Neutrophil (primary cell): ENCODE measurements at regions not wholly inside any gene's neighbourhood (a gene's known extent, or its start where the extent isn't known, plus 50 kb on each side); places are given as distances from the start of the nearest gene placed in this dataset.

Experiments
- H3K27ac ChIP-seq: fragments of 200-600 bp; sonication (generic); 2 replicates; pipeline ENCODE4 v1.5.1; 2016; ENCODE audit warnings: mild to moderate bottlenecking, moderate library complexity
- H3K27me3 ChIP-seq: fragments of 200-600 bp; sonication (generic); 2 replicates; pipeline ENCODE4 v1.6.0; 2016; ENCODE audit warnings: mild to moderate bottlenecking
- H3K36me3 ChIP-seq: fragments of 200-600 bp; sonication (generic); 2 replicates; pipeline ENCODE4 v1.5.1; 2017
- H3K4me1 ChIP-seq, 2 experiments: fragments of 200-600 bp in 1 of 2; sonication (generic) in 1 of 2; 1 replicate in 1 of 2; 2 replicates in 1 of 2; pipeline versions ENCODE4 v1.5.1 to v1.6.1; 2013 to 2016; ENCODE audit warnings: low read depth in 1 of 2, low read length in 1 of 2, mild to moderate bottlenecking in 1 of 2, moderate library complexity in 1 of 2; ENCODE audit not compliant: control insufficient read depth in 1 of 2, insufficient read depth in 1 of 2
- H3K4me3 ChIP-seq, 2 experiments: fragments of 200-600 bp in 1 of 2; sonication (generic) in 1 of 2; 1 replicate in 1 of 2; 2 replicates in 1 of 2; pipeline ENCODE4 v1.5.1; 2013 to 2016; ENCODE audit warnings: low read depth in 1 of 2, low read length in 1 of 2, mild to moderate bottlenecking in 1 of 2, moderate library complexity in 1 of 2
- H3K9me3 ChIP-seq: fragments of 200-600 bp; sonication (generic); 2 replicates; pipeline ENCODE4 v1.5.1; 2016
- CTCF ChIP-seq: fragments of 200-600 bp; sonication (generic); IDR thresholded peaks from 2 replicates; pipeline ENCODE4 v1.5.1; 2016; ENCODE audit warnings: antibody characterized with exemption

DNA sequence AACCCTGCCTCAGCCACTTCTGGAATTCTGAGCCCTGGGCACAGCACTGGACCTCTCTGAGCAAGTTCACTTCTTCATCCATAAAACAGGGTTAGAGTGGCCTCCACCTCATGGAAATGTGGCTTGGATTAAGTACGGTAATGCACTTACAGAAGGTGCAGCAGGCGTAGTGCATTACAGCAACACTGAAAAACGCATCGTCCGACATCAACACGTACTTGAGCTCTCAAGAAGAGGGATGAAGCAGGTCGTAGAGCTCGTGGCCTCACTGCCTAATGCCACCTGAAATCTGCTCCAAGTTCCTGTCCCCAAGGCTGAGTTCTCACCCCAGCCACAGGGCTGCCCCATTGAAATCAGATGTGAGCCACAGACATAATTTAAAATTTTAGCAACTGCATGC lies 650.1 kb downstream of the NPHP4 start:
- no peaks in the 10 kb centered on the region for H3K9me3 ChIP-seq
- no peak overlapping the region for H3K27ac ChIP-seq
- H3K36me3 ChIP-seq: no peaks in the 10 kb centered on the region
- H3K4me3 ChIP-seq: no peak overlapping the region
- H3K27me3 ChIP-seq: no peaks in the 10 kb centered on the region
- TF ChIP-seq CTCF: no peak
- no peaks in the 10 kb centered on the region for H3K4me1 ChIP-seq

DNA sequence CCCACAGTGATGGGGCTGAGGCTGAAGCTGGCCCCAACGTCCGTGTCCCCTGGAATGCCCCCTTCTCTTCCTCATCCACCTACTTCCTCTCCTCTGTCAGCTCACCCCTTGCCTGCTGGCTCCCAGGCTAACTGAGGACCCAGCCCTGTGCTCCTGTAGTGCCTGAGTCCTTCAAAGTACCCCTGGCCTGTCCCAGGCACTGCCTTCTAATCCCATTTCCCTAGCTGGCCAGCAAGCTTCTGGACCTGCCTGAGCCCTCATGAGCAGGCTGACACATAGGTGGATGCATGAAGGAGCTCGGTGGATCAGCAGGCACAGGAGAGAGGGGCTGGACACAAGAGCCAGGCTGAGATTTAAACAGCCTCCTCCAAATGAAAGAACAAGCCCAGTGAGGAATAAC lies 650.8 kb downstream of the NPHP4 start:
- H3K4me3 ChIP-seq: no peak overlapping the region
- TF ChIP-seq CTCF: no peak
- no peak overlapping the region for H3K27ac ChIP-seq
- H3K9me3 ChIP-seq: no peaks in the 10 kb centered on the region
- no peaks in the 10 kb centered on the region for H3K36me3 ChIP-seq
- H3K4me1 ChIP-seq: no peaks in the 10 kb centered on the region
- H3K27me3 ChIP-seq: no peaks in the 10 kb centered on the region

DNA sequence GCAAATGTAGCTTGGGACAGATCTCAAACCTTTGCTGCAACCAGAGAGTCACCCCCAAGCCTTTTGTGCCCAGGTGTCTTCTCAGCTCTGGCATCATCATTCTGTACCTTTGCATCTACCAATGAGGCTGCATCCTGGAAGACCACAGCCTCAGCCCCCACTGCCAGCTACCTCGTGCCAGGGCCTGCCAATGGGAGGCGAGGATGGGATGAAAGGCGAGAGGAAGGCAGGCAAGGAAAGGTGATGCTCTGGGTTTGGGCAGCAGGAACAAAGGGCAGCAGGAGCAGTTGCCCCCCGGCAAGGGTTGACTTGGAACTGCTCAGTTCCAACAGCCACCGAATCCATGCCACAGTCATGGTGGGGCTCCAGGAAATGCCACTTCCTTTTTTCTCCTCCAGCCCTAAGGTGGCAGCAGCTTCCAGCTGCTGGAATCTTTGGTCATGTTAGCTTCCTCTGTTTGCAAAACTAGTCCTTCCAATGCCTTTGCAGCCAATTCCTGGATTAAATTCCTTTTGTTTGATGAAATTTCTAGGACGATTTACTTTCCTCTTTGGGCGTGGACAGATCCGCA lies 651.6 kb downstream of the NPHP4 start:
- H3K4me3 ChIP-seq: no peak overlapping the region
- no peaks in the 10 kb centered on the region for H3K4me1 ChIP-seq
- no peaks in the 10 kb centered on the region for H3K9me3 ChIP-seq
- H3K27ac ChIP-seq: no peak overlapping the region
- no peaks in the 10 kb centered on the region for H3K36me3 ChIP-seq
- TF ChIP-seq CTCF: no peak
- H3K27me3 ChIP-seq: no peaks in the 10 kb centered on the region

DNA sequence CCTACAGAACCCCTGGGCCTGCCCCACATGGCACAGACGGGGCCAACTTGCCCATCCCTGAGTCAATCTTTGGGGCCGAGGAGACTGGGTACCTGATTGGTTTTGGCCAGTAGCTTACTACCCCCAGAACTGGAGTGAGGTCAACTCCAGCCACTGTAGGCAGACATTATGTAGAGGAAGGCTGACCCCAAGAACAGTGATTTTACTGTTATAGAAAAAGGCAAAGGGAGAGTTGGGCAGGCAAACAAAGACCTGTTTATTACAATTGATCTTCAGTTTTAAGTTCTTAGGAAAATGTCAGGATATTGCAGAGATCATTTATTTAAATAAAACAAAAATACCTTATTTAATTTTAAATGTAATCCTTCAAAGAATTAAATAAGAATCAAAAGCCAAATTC lies 653.8 kb downstream of the NPHP4 start:
- H3K9me3 ChIP-seq: no peaks in the 10 kb centered on the region
- TF ChIP-seq CTCF: no peak

DNA sequence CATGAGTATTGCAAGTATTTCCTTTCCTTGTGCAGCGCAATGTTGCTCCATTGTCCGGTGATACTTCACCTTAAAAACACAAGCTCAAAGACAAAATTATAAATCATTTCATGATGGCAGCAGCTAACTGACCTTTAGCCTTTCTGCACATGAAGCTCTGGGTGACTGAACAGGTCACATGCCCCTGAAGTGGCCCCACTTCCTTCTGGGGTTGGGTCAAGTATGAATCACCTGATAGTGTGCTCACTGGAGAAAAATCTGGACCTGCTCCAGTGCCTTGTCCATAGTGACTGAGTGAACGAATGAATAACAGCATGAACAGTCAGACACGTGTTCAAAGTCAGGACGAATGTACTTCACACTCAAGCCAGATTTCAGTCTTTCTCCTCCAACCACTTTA lies 658.9 kb downstream of the NPHP4 start:
- TF ChIP-seq CTCF: no peak
- Histone ChIP-seq H3K36me3 (no peaks in the 10 kb centered on the region), H3K9me3 (no peaks in the 10 kb centered on the region), H3K27ac (no peak overlapping the region), H3K4me3 (no peak overlapping the region), H3K4me1 (no peaks in the 10 kb centered on the region), H3K27me3 (no peaks in the 10 kb centered on the region)

More for the DNA sequence above, 653.8 kb downstream of the NPHP4 start:
- no peaks in the 10 kb centered on the region for H3K4me1 ChIP-seq
- no peaks in the 10 kb centered on the region for H3K36me3 ChIP-seq
- no peak overlapping the region for H3K4me3 ChIP-seq
- no peaks in the 10 kb centered on the region for H3K27me3 ChIP-seq
- H3K27ac ChIP-seq: no peak overlapping the region

- Histone ChIP-seq H3K4me3 (no peak overlapping the region), H3K27ac (no peak overlapping the region), H3K36me3 (no peaks in the 10 kb centered on the region), H3K4me1 (no peaks in the 10 kb centered on the region), H3K9me3 (no peaks in the 10 kb centered on the region), H3K27me3 (no peaks in the 10 kb centered on the region)
- TF ChIP-seq CTCF: no peak
Measured at GRCh38 chr1:5331101-5331500, 661.1 kb downstream of the NPHP4 start.
